ENCODE measurements at regions not wholly inside any gene's neighbourhood (a gene's known extent, or its start where the extent isn't known, plus 50 kb on each side); places are given as distances from the start of the nearest gene placed in this dataset.

DNA sequence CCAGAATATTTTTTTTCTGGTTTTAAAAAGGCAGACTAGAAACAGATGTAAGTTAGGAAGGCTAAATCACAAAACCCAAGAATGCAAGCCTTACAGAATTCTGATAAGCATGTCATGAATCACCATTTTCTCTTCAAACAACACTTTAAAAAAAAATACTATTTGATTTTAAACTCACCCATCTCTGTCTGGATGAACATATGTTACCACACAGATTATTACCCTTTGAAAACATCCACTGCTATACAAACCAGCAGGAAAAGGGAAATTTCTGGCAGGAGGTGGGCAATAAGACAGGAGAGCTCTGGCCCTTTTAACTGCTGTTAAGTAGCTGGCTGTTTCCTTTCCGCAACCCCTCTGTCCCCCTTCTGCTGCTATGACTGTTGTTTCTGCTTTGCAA is 317.7 kb upstream of the NOCT start:
- TF ChIP-seq CSDC2 (CRISPR knock-in tag; IDR thresholded peaks at IDR 0.05), result no peak
- no peak for TF ChIP-seq ESRRG (CRISPR knock-in tag; IDR thresholded peaks at IDR 0.05)

Measured in SK-N-SH treated with all-trans-retinoic acid at 6 μM for 48 hours (cell line).